Activated T-cell treated with anti-CD3 and anti-CD28 coated beads, Interleukin-2, amount 50 U/mL, for 24 hours (primary cell): ENCODE measurements at regions not wholly inside any gene's neighbourhood (a gene's known extent, or its start where the extent isn't known, plus 50 kb on each side); places are given as distances from the start of the nearest gene placed in this dataset.

Experiments used
- DNase-seq: peaks from one replicate; pipeline ENCODE4 v3.0.0-alpha.2; 2020
- H3K27ac Mint-ChIP-seq: 2 replicates; pipeline ENCODE4 v1.8.0; 2020; ENCODE audit warnings: mild to moderate bottlenecking, mixed read lengths
- H3K27me3 Mint-ChIP-seq: 2 replicates; pipeline ENCODE4 v1.8.0; 2020; ENCODE audit warnings: mixed read lengths
- H3K36me3 Mint-ChIP-seq: 2 replicates; pipeline ENCODE4 v1.8.0; 2020; ENCODE audit warnings: low read depth, mixed read lengths
- H3K4me1 Mint-ChIP-seq: 2 replicates; pipeline ENCODE4 v1.8.0; 2020; ENCODE audit warnings: low read depth, mixed read lengths
- H3K4me3 Mint-ChIP-seq: 2 replicates; pipeline ENCODE4 v1.8.0; 2020; ENCODE audit warnings: mild to moderate bottlenecking, moderate library complexity, mixed read lengths
- H3K9me3 Mint-ChIP-seq: 2 replicates; pipeline ENCODE4 v1.8.0; 2020; ENCODE audit warnings: mixed read lengths

DNA sequence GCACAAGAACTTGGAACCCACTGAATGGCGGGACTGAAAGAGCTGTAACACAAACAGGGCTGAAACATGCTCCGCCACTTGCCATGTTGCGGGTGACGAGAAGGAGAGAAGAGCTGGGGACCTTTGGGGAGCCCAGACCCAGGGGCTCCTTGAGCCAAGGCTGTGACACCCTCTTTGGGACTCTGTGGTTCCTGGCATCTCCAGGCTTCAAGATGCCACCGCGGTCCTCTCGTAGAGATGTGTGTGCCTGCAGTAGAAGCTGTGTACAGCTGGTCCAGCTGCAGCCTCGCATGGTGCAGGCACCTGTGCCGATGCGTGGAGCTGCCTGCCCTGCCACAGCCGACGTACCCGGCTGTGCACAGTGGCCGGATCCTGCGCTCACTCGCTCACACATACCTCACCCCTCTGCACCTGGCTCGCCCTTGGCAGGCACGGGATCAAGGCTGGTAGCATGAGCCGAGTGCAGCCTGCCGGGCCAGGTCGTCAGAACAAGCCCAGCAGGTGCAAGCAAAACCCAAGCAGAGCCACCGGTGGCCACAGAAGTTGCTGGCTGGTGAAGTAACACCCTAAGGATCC, 1385.8 kb downstream of the PCDH9 start:
- no peak for DNase-seq
- Mint-ChIP-seq H3K27me3 (no peaks in the 10 kb centered on the region), H3K4me1 (no peaks in the 10 kb centered on the region), H3K4me3 (no peak overlapping the region), H3K27ac (no peak overlapping the region), H3K36me3 (no peaks in the 10 kb centered on the region), H3K9me3 (peaks cover 13% of the 10 kb centered on the region)

DNA sequence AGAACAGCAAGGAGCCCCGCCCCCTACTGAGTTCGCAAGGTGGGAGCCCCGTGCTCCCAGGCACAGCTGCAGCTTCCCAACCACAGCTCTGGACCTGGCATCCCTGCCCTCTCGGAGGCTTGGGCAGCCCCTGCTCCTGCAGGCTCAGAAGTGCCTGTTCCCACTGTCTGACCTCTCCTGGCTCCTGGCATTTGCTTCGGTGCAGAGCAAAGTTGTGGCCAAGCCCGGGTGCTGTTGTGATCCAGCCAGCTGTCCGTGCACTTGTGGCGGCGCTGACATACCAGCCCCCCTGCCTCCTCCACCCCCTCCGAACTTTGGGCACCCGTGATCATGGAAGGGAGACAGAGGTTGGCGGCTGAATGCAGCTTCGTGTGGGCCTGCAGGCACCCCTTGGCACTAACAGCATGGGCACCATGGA, 1386.8 kb downstream of the PCDH9 start:
- Mint-ChIP-seq H3K4me1 (no peaks in the 10 kb centered on the region), H3K9me3 (peaks cover 15% of the 10 kb centered on the region), H3K27me3 (no peaks in the 10 kb centered on the region), H3K27ac (no peak overlapping the region), H3K4me3 (no peak overlapping the region), H3K36me3 (no peaks in the 10 kb centered on the region)
- no peak for DNase-seq

- Mint-ChIP-seq H3K4me3 (no peak overlapping the region), H3K4me1 (no peaks in the 10 kb centered on the region), H3K27ac (no peak overlapping the region), H3K27me3 (no peaks in the 10 kb centered on the region), H3K36me3 (no peaks in the 10 kb centered on the region), H3K9me3 (peaks cover 14% of the 10 kb centered on the region)
- no peak for DNase-seq
Observed at GRCh38 chr13:65841156-65841555, 1389.0 kb downstream of the PCDH9 start.

DNA sequence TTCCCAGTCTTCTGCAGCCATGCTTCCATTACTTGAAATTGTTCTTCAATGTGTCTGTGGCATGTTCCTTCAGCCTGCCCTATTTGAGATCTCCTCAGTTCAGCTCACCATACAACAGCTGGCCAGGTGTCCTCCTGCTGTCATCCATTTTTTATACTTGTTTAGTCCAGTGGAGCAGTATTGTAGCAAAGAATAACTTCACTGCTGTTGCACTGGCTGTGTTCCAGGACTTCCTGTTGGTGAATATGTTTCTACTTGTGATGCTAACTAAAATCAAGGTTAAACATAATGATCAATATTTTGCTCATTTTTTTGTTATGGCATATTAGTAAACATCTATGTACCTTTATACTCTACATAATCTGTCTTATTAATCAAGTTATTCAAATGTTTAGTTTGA, 1394.1 kb downstream of the PCDH9 start:
- Mint-ChIP-seq H3K4me1 (no peaks in the 10 kb centered on the region), H3K4me3 (no peak overlapping the region)

GRCh38 chr13:65834897-65835296, 1395.2 kb downstream of the PCDH9 start:
- no peak for DNase-seq
- Mint-ChIP-seq H3K27ac (no peak overlapping the region), H3K27me3 (no peaks in the 10 kb centered on the region), H3K9me3 (peaks cover 12% of the 10 kb centered on the region), H3K4me3 (no peak overlapping the region), H3K4me1 (no peaks in the 10 kb centered on the region), H3K36me3 (no peaks in the 10 kb centered on the region)

More for the DNA sequence above, 1394.1 kb downstream of the PCDH9 start:
- Mint-ChIP-seq H3K36me3 (no peaks in the 10 kb centered on the region), H3K9me3 (peaks cover 12% of the 10 kb centered on the region), H3K27me3 (no peaks in the 10 kb centered on the region), H3K27ac (no peak overlapping the region)
- no peak for DNase-seq

- no peak overlapping the region for H3K4me3 Mint-ChIP-seq
- no peaks in the 10 kb centered on the region for H3K27me3 Mint-ChIP-seq
- H3K27ac Mint-ChIP-seq: no peak overlapping the region
- no peaks in the 10 kb centered on the region for H3K4me1 Mint-ChIP-seq
- no peaks in the 10 kb centered on the region for H3K36me3 Mint-ChIP-seq
- DNase-seq: no peak
- H3K9me3 Mint-ChIP-seq: peaks cover 5% of the 10 kb centered on the region
Observed at GRCh38 chr13:65830411-65831205, 1399.5 kb downstream of the PCDH9 start.

GRCh38 chr13:65829241-65830008, 1400.7 kb downstream of the PCDH9 start:
- peaks cover 2% of the 10 kb centered on the region for H3K9me3 Mint-ChIP-seq
- H3K4me1 Mint-ChIP-seq: no peaks in the 10 kb centered on the region
- no peaks in the 10 kb centered on the region for H3K27me3 Mint-ChIP-seq
- no peak for DNase-seq
- no peak overlapping the region for H3K4me3 Mint-ChIP-seq
- no peak overlapping the region for H3K27ac Mint-ChIP-seq
- H3K36me3 Mint-ChIP-seq: no peaks in the 10 kb centered on the region

- H3K9me3 Mint-ChIP-seq: no peaks in the 10 kb centered on the region
- H3K4me1 Mint-ChIP-seq: no peaks in the 10 kb centered on the region
- H3K36me3 Mint-ChIP-seq: no peaks in the 10 kb centered on the region
- H3K27me3 Mint-ChIP-seq: no peaks in the 10 kb centered on the region
- DNase-seq: no peak
- H3K27ac Mint-ChIP-seq: no peak overlapping the region
- H3K4me3 Mint-ChIP-seq: no peak overlapping the region
Observed at GRCh38 chr13:65826657-65827056, 1403.5 kb downstream of the PCDH9 start.

DNA sequence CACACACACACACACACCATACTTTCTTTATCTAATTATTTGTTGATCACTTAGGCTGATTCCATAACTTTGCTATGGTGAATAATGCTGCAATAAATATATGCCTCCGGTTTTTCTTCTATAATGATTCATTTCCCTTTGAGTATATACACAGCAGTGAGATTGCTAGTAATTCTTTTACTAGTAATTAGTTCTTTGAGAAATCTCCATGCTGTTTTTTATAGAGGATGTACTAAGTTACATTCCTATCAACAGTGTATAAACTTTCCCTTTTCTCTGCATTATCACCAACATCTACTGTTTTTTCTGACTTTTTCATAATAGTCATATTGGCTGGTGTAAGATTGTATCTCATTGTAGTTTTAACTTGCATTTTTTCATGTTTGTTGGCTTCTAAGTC, 1405.1 kb downstream of the PCDH9 start:
- no peaks in the 10 kb centered on the region for H3K4me1 Mint-ChIP-seq
- H3K36me3 Mint-ChIP-seq: no peaks in the 10 kb centered on the region
- no peaks in the 10 kb centered on the region for H3K27me3 Mint-ChIP-seq
- no peak overlapping the region for H3K4me3 Mint-ChIP-seq
- no peak overlapping the region for H3K27ac Mint-ChIP-seq
- DNase-seq: no peak
- H3K9me3 Mint-ChIP-seq: no peaks in the 10 kb centered on the region

GRCh38 chr13:65808061-65808460, 1422.1 kb downstream of the PCDH9 start:
- Mint-ChIP-seq H3K4me3 (no peak overlapping the region), H3K4me1 (no peaks in the 10 kb centered on the region), H3K9me3 (peaks cover 11% of the 10 kb centered on the region), H3K36me3 (no peaks in the 10 kb centered on the region), H3K27me3 (no peaks in the 10 kb centered on the region), H3K27ac (no peak overlapping the region)
- DNase-seq: no peak

DNA sequence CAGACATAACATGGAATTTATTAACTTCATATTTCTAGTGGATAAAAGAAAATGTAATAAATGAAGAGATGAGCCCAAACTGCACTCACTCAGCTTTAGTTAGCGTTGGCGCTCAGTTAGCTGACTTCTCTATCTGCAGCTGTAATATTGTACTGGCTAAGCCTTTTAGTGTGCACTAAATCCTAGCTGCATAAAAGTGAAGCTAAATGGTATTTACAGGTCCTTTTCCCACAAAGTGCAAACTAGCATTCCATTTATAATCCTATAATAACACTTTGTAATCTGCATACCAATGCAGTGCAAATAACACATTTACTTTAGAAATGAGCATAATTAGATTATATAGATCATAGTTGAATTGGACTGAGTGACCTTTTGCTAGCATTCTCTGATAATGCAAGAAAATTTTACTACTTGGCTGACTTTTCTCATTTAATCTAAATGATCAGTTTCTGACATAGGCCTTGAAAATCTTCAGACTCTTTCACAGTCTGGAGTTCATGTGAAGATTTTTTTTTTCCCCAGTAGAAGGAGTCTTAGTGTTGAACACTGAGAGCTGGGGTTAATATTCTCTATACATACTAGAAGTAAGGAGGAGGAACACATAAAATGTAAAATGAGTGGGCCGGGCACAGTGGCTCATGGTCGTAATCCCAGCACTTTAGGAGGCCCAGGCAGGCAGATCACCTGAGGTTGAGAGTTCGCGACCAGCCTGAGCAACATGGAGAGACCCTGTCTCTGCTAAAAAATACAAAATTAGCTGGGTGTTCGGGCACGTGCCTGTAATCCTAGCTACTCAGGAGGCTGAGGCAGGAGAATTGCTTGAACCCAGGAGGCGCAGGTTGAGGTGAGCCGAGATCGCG, 1426.4 kb downstream of the PCDH9 start:
- Mint-ChIP-seq H3K27ac (no peak overlapping the region), H3K9me3 (peaks cover 11% of the 10 kb centered on the region), H3K4me3 (no peak overlapping the region), H3K36me3 (no peaks in the 10 kb centered on the region), H3K4me1 (no peaks in the 10 kb centered on the region), H3K27me3 (no peaks in the 10 kb centered on the region)
- DNase-seq: no peak

DNA sequence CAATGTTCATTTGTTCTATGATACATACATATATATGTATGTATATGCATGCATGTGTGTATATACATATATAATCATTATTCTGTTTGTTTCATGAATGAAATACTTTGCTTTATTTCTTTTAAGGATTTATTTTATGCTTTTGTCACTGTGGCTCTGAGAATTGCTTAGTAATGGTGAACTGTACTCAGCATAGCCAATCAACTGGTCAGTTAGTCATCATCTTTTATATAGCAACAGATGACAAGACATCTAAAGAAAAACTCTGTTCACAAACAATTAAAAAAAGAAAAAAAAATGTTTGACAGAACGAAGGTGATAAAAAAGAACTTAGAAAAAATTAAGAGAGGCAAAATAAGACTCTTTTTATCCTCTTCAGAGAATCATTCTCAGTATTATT, 1440.3 kb downstream of the PCDH9 start:
- Mint-ChIP-seq H3K27ac (no peak overlapping the region), H3K36me3 (no peaks in the 10 kb centered on the region), H3K4me3 (no peak overlapping the region), H3K27me3 (no peaks in the 10 kb centered on the region), H3K4me1 (no peaks in the 10 kb centered on the region), H3K9me3 (peaks cover 8% of the 10 kb centered on the region)
- no peak for DNase-seq

GRCh38 chr13:65787082-65787481, 1443.1 kb downstream of the PCDH9 start:
- DNase-seq: no peak
- Mint-ChIP-seq H3K27ac (no peak overlapping the region), H3K4me3 (no peak overlapping the region), H3K27me3 (no peaks in the 10 kb centered on the region), H3K9me3 (peaks cover 8% of the 10 kb centered on the region), H3K4me1 (no peaks in the 10 kb centered on the region), H3K36me3 (no peaks in the 10 kb centered on the region)

GRCh38 chr13:65784088-65784816, 1445.9 kb downstream of the PCDH9 start:
- Mint-ChIP-seq H3K27me3 (no peaks in the 10 kb centered on the region), H3K4me1 (no peaks in the 10 kb centered on the region), H3K9me3 (peaks cover 6% of the 10 kb centered on the region), H3K36me3 (no peaks in the 10 kb centered on the region), H3K27ac (no peak overlapping the region), H3K4me3 (no peak overlapping the region)
- DNase-seq: no peak
